C4-2B (cell line): ENCODE measurements at regions not wholly inside any gene's neighbourhood (a gene's known extent, or its start where the extent isn't known, plus 50 kb on each side); places are given as distances from the start of the nearest gene placed in this dataset.

Experiments
- ZFX ChIP-seq: fragments of 450-650 bp; IDR thresholded peaks from 2 replicates; pipeline ENCODE4 v1.6.1; 2017
- TF ChIP-seq, protein P1 (sequence below): fragments of 450-650 bp; conservative IDR thresholded peaks from 2 replicates; pipeline ENCODE4 v1.5.1; 2017; ENCODE audit warnings: mild to moderate bottlenecking

- TF ChIP-seq, protein P1, sequence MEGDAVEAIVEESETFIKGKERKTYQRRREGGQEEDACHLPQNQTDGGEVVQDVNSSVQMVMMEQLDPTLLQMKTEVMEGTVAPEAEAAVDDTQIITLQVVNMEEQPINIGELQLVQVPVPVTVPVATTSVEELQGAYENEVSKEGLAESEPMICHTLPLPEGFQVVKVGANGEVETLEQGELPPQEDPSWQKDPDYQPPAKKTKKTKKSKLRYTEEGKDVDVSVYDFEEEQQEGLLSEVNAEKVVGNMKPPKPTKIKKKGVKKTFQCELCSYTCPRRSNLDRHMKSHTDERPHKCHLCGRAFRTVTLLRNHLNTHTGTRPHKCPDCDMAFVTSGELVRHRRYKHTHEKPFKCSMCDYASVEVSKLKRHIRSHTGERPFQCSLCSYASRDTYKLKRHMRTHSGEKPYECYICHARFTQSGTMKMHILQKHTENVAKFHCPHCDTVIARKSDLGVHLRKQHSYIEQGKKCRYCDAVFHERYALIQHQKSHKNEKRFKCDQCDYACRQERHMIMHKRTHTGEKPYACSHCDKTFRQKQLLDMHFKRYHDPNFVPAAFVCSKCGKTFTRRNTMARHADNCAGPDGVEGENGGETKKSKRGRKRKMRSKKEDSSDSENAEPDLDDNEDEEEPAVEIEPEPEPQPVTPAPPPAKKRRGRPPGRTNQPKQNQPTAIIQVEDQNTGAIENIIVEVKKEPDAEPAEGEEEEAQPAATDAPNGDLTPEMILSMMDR = no peak
- no peak for TF ChIP-seq ZFX
Measured at GRCh38 chr18:38460657-38461056, 895.1 kb upstream of the CELF4 start.
